Osteocyte (in vitro differentiated cells): ENCODE measurements at regions not wholly inside any gene's neighbourhood (a gene's known extent, or its start where the extent isn't known, plus 50 kb on each side); places are given as distances from the start of the nearest gene placed in this dataset.

Experiments used
- DNase-seq: peaks from one replicate; pipeline ENCODE4 v3.0.0; 2021; ENCODE audit warnings: mixed read lengths; ENCODE audit not compliant: unreplicated experiment; ENCODE audit errors: extremely low spot score
- H3K27ac Mint-ChIP-seq: one replicate; pipeline ENCODE4 v1.8.0; 2021; ENCODE audit warnings: mild to moderate bottlenecking, mixed read lengths; ENCODE audit not compliant: unreplicated experiment
- H3K27me3 Mint-ChIP-seq: one replicate; pipeline ENCODE4 v1.8.0; 2021; ENCODE audit warnings: mixed read lengths; ENCODE audit not compliant: unreplicated experiment
- H3K36me3 Mint-ChIP-seq: one replicate; pipeline ENCODE4 v1.8.0; 2021; ENCODE audit warnings: mixed read lengths; ENCODE audit not compliant: unreplicated experiment
- H3K4me1 Mint-ChIP-seq: one replicate; pipeline ENCODE4 v1.8.0; 2021; ENCODE audit warnings: mixed read lengths; ENCODE audit not compliant: unreplicated experiment
- H3K4me3 Mint-ChIP-seq: one replicate; pipeline ENCODE4 v1.8.0; 2021; ENCODE audit warnings: mild to moderate bottlenecking, moderate library complexity, mixed read lengths; ENCODE audit not compliant: unreplicated experiment
- H3K9me3 Mint-ChIP-seq: one replicate; pipeline ENCODE4 v1.8.0; 2021; ENCODE audit warnings: mixed read lengths; ENCODE audit not compliant: unreplicated experiment
- TF ChIP-seq, protein P1 (sequence below): fragments of 200-600 bp; sonication (generic); IDR thresholded peaks from 2 replicates; pipeline ENCODE4 v1.5.0; 2021; ENCODE audit warnings: antibody characterized with exemption, mild to moderate bottlenecking, moderate library complexity

DNA sequence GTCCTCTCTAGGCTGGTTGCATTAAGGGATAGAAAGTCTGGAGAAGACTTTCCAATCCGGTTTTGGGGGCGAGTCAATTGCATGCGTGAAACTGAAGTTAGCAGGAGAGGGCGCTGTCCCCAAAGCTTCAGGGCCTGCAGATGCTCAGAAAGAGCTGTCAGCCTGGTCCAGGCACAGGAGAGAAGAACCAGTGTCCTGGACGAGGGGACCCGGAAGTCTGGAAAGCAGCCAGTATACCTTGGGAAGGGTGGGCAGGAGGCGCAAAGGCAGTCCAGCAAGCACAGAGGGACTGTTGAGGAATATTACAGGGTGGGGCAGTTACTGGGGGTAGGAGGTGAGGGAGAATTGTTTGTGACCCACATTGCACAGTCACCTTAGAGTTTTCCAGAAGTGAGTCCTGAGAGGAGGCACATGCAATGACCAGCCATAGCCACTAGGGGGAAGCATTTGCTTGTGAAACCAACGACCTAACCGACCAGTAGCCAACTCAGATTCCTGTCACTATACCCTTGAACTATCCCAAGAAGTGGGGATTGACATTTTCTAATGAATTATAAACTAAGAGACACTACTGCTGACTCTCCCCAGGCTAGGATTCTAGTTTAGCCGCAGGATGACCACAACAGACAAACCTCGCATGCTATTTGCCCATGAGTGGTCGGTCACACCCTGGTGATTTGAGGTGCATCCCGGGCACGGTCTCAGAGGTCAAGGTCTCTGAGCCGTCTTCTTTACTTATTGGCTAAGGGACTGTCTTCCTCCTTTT is 172.8 kb downstream of the RDH14 start:
- H3K27ac Mint-ChIP-seq = no peak overlapping the region
- no peaks in the 10 kb centered on the region for H3K4me1 Mint-ChIP-seq
- peak; percentile 90 for DNase-seq
- peaks cover 12% of the 10 kb centered on the region for H3K27me3 Mint-ChIP-seq
- TF ChIP-seq, protein P1, sequence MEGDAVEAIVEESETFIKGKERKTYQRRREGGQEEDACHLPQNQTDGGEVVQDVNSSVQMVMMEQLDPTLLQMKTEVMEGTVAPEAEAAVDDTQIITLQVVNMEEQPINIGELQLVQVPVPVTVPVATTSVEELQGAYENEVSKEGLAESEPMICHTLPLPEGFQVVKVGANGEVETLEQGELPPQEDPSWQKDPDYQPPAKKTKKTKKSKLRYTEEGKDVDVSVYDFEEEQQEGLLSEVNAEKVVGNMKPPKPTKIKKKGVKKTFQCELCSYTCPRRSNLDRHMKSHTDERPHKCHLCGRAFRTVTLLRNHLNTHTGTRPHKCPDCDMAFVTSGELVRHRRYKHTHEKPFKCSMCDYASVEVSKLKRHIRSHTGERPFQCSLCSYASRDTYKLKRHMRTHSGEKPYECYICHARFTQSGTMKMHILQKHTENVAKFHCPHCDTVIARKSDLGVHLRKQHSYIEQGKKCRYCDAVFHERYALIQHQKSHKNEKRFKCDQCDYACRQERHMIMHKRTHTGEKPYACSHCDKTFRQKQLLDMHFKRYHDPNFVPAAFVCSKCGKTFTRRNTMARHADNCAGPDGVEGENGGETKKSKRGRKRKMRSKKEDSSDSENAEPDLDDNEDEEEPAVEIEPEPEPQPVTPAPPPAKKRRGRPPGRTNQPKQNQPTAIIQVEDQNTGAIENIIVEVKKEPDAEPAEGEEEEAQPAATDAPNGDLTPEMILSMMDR = peak; percentile 93
- no peak overlapping the region for H3K4me3 Mint-ChIP-seq
- no peaks in the 10 kb centered on the region for H3K9me3 Mint-ChIP-seq
- H3K36me3 Mint-ChIP-seq = no peaks in the 10 kb centered on the region

- Mint-ChIP-seq H3K27ac (no peak overlapping the region), H3K36me3 (no peaks in the 10 kb centered on the region), H3K4me3 (no peak overlapping the region), H3K4me1 (peaks cover 8% of the 10 kb centered on the region), H3K27me3 (peaks cover 26% of the 10 kb centered on the region), H3K9me3 (no peaks in the 10 kb centered on the region)
- no peak for DNase-seq
- TF ChIP-seq, protein P1 = no peak
These were observed 176.2 kb downstream of the RDH14 start for GRCh38 chr2:18384242-18384641.

- TF ChIP-seq, protein P1 = no peak
- Mint-ChIP-seq H3K9me3 (no peaks in the 10 kb centered on the region), H3K27ac (no peak overlapping the region), H3K27me3 (peaks cover 26% of the 10 kb centered on the region), H3K4me1 (peaks cover 8% of the 10 kb centered on the region), H3K4me3 (no peak overlapping the region), H3K36me3 (no peaks in the 10 kb centered on the region)
- DNase-seq = no peak
These were observed 179.1 kb downstream of the RDH14 start for GRCh38 chr2:18381386-18381785.

- H3K4me1 Mint-ChIP-seq = peaks cover 8% of the 10 kb centered on the region
- H3K9me3 Mint-ChIP-seq = no peaks in the 10 kb centered on the region
- H3K27me3 Mint-ChIP-seq = peaks cover 26% of the 10 kb centered on the region
- H3K4me3 Mint-ChIP-seq = no peak overlapping the region
- H3K36me3 Mint-ChIP-seq = no peaks in the 10 kb centered on the region
- TF ChIP-seq, protein P1 = no peak
- no peak for DNase-seq
- H3K27ac Mint-ChIP-seq = no peak overlapping the region
These were observed 180.1 kb downstream of the RDH14 start for GRCh38 chr2:18380321-18380720.

DNA sequence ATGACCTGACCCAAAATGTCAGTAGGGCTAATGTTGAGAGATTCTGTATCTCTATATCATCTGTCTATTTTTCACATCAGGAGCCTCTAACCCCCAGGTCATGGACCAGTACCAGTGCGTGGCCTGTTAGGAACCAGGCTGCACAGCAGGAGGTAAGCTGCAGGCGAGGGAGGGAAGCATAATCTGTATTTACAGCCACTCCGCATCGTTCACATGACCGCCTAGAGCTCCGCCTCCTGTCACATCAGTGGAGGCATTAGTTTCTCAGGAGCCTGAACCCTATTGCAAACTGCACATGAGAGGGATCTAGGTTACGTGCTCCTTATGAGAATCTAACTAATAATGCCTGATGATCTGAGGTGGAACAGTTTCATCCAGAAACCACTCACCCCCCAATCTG is 180.6 kb downstream of the RDH14 start:
- no peaks in the 10 kb centered on the region for H3K9me3 Mint-ChIP-seq
- no peak overlapping the region for H3K4me3 Mint-ChIP-seq
- H3K4me1 Mint-ChIP-seq = peaks cover 8% of the 10 kb centered on the region
- no peaks in the 10 kb centered on the region for H3K36me3 Mint-ChIP-seq
- H3K27ac Mint-ChIP-seq = no peak overlapping the region
- peaks cover 26% of the 10 kb centered on the region for H3K27me3 Mint-ChIP-seq
- no peak for DNase-seq
- TF ChIP-seq, protein P1 = no peak
